ENCODE measurements at regions not wholly inside any gene's neighbourhood (a gene's known extent, or its start where the extent isn't known, plus 50 kb on each side); places are given as distances from the start of the nearest gene placed in this dataset.
"Not testable (repeated sequence)": the region's sequence is repeated elsewhere in the genome, so short reads cannot be mapped to it uniquely, and the experiment has no call there.

- DNase-seq (ENCODE audit: low read depth in 4 of 4, low spot score in 2 of 4) = no peak
These were observed 484.8 kb upstream of the CCDC196 start for GRCh38 chr14:66001356-66001755.

- no peak for DNase-seq (ENCODE audit: low read depth in 4 of 4, low spot score in 2 of 4)
These were observed 483.0 kb upstream of the CCDC196 start for GRCh38 chr14:66003082-66003730.

GRCh38 chr14:66005900-66006434, 480.2 kb upstream of the CCDC196 start:
- no peak for DNase-seq (ENCODE audit: low read depth in 4 of 4, low spot score in 2 of 4)

- DNase-seq (ENCODE audit: low read depth in 4 of 4, low spot score in 2 of 4) = no peak
These were observed 477.5 kb upstream of the CCDC196 start for GRCh38 chr14:66008631-66009030.

GRCh38 chr14:66009089-66009488, 477.1 kb upstream of the CCDC196 start:
- no peak for DNase-seq (ENCODE audit: low read depth in 4 of 4, low spot score in 2 of 4)

- no peak for DNase-seq (ENCODE audit: low read depth in 4 of 4, low spot score in 2 of 4)
These were observed 475.5 kb upstream of the CCDC196 start for GRCh38 chr14:66010695-66011094.

GRCh38 chr14:66011855-66012254, 474.3 kb upstream of the CCDC196 start:
- DNase-seq (ENCODE audit: low read depth in 4 of 4, low spot score in 2 of 4) = no peak

- DNase-seq (ENCODE audit: low read depth in 4 of 4, low spot score in 2 of 4) = not testable (repeated sequence)
These were observed 472.6 kb upstream of the CCDC196 start for GRCh38 chr14:66013607-66014006.

GRCh38 chr14:66015071-66015780, 470.9 kb upstream of the CCDC196 start:
- DNase-seq (ENCODE audit: low read depth in 4 of 4, low spot score in 2 of 4) = peak in 3 of 4 donors; percentile 38 to 48 (median 45)

GRCh38 chr14:66017927-66018326, 468.2 kb upstream of the CCDC196 start:
- no peak for DNase-seq (ENCODE audit: low read depth in 4 of 4, low spot score in 2 of 4)

- DNase-seq (ENCODE audit: low read depth in 4 of 4, low spot score in 2 of 4) = no peak
These were observed 463.6 kb upstream of the CCDC196 start for GRCh38 chr14:66022526-66022925.

- no peak for DNase-seq (ENCODE audit: low read depth in 4 of 4, low spot score in 2 of 4)
These were observed 460.4 kb upstream of the CCDC196 start for GRCh38 chr14:66025779-66026178.

GRCh38 chr14:66031981-66032380, 454.2 kb upstream of the CCDC196 start:
- DNase-seq (ENCODE audit: low read depth in 4 of 4, low spot score in 2 of 4) = not testable (repeated sequence)

- DNase-seq (ENCODE audit: low read depth in 4 of 4, low spot score in 2 of 4) = no peak
These were observed 453.4 kb upstream of the CCDC196 start for GRCh38 chr14:66032800-66033199.

GRCh38 chr14:66036547-66036946, 449.6 kb upstream of the CCDC196 start:
- DNase-seq (ENCODE audit: low read depth in 4 of 4, low spot score in 2 of 4) = no peak

- DNase-seq (ENCODE audit: low read depth in 4 of 4, low spot score in 2 of 4) = no peak
These were observed 448.8 kb upstream of the CCDC196 start for GRCh38 chr14:66037361-66037760.

- DNase-seq (ENCODE audit: low read depth in 4 of 4, low spot score in 2 of 4) = no peak
These were observed 448.0 kb upstream of the CCDC196 start for GRCh38 chr14:66038212-66038611.

GRCh38 chr14:66038618-66039017, 447.6 kb upstream of the CCDC196 start:
- peak; percentile 19 to 53 (median 36) for DNase-seq (ENCODE audit: low read depth in 4 of 4, low spot score in 2 of 4)

GRCh38 chr14:66039495-66039894, 446.7 kb upstream of the CCDC196 start:
- no peak for DNase-seq (ENCODE audit: low read depth in 4 of 4, low spot score in 2 of 4)

GRCh38 chr14:66041582-66041981, 444.6 kb upstream of the CCDC196 start:
- DNase-seq (ENCODE audit: low read depth in 4 of 4, low spot score in 2 of 4) = no peak

GRCh38 chr14:66043921-66044320, 442.2 kb upstream of the CCDC196 start:
- DNase-seq (ENCODE audit: low read depth in 4 of 4, low spot score in 2 of 4) = no peak

- DNase-seq (ENCODE audit: low read depth in 4 of 4, low spot score in 2 of 4) = no peak
These were observed 440.6 kb upstream of the CCDC196 start for GRCh38 chr14:66045572-66046021.

All from left renal cortex interstitium (tissue), 4 donors.